Neural cell (in vitro differentiated cells): ENCODE measurements at regions not wholly inside any gene's neighbourhood (a gene's known extent, or its start where the extent isn't known, plus 50 kb on each side); places are given as distances from the start of the nearest gene placed in this dataset.

ENCODE experiments used
- EP300 ChIP-seq: fragments of 450-650 bp; conservative IDR thresholded peaks from 2 replicates; pipeline ENCODE4 v1.6.1; 2014; ENCODE audit warnings: antibody characterized with exemption, mild to moderate bottlenecking, moderate library complexity; ENCODE audit not compliant: poor library complexity, severe bottlenecking
- EZH2 ChIP-seq: fragments of 200-600, 300-800 bp; shearing (Covaris generic), sonication (generic); IDR thresholded peaks from 2 replicates; pipeline ENCODE4 v1.6.1; 2014; ENCODE audit warnings: antibody characterized with exemption, low read length, borderline replicate concordance, mild to moderate bottlenecking; ENCODE audit not compliant: insufficient read depth, poor library complexity, severe bottlenecking
- MXI1 ChIP-seq: fragments of 450-650 bp; conservative IDR thresholded peaks from 2 replicates; pipeline ENCODE4 v1.6.1; 2014; ENCODE audit warnings: antibody characterized with exemption, mild to moderate bottlenecking; ENCODE audit not compliant: poor library complexity, severe bottlenecking
- POLR2AphosphoS5 ChIP-seq: IDR thresholded peaks from 2 replicates; pipeline ENCODE4 v1.6.1; 2012
- RAD21 ChIP-seq: fragments of 450-650 bp; conservative IDR thresholded peaks from 2 replicates; pipeline ENCODE4 v1.6.1; 2014; ENCODE audit warnings: antibody characterized with exemption, mild to moderate bottlenecking, moderate library complexity
- TF ChIP-seq, protein P1 (sequence below): fragments of 450-650 bp; IDR thresholded peaks from 2 replicates; pipeline ENCODE4 v1.5.1; 2014; ENCODE audit warnings: antibody characterized with exemption, mild to moderate bottlenecking, moderate library complexity; ENCODE audit not compliant: poor library complexity, severe bottlenecking
- TF ChIP-seq, protein P2 (sequence below): IDR thresholded peaks from 2 replicates; pipeline ENCODE4 v1.6.1; 2012; ENCODE audit warnings: borderline replicate concordance

DNA sequence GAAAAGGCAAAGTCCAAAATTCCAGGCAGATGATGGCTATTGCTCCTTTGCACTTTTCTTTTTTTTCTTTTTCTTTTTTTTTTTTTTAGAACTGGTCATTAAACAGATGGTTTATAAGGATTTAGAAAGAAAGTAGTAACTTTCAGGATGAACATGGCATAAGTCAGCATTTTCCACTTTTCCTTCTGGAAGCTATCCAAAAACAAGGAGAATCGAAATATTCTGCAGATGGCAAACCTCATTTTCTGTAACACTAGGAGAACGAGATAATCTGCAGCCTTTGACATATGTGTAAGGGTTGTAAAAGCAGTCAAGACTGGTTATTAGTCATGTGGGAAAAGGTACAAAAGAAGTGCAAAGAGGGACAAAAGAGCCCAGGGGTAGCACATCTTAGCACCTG, 69.1 kb upstream of the PUM3 start:
- TF ChIP-seq, protein P1, sequence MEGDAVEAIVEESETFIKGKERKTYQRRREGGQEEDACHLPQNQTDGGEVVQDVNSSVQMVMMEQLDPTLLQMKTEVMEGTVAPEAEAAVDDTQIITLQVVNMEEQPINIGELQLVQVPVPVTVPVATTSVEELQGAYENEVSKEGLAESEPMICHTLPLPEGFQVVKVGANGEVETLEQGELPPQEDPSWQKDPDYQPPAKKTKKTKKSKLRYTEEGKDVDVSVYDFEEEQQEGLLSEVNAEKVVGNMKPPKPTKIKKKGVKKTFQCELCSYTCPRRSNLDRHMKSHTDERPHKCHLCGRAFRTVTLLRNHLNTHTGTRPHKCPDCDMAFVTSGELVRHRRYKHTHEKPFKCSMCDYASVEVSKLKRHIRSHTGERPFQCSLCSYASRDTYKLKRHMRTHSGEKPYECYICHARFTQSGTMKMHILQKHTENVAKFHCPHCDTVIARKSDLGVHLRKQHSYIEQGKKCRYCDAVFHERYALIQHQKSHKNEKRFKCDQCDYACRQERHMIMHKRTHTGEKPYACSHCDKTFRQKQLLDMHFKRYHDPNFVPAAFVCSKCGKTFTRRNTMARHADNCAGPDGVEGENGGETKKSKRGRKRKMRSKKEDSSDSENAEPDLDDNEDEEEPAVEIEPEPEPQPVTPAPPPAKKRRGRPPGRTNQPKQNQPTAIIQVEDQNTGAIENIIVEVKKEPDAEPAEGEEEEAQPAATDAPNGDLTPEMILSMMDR = no peak
- TF ChIP-seq EZH2 (no peak), POLR2AphosphoS5 (no peak), MXI1 (no peak), RAD21 (no peak), EP300 (no peak)
- TF ChIP-seq, protein P2, sequence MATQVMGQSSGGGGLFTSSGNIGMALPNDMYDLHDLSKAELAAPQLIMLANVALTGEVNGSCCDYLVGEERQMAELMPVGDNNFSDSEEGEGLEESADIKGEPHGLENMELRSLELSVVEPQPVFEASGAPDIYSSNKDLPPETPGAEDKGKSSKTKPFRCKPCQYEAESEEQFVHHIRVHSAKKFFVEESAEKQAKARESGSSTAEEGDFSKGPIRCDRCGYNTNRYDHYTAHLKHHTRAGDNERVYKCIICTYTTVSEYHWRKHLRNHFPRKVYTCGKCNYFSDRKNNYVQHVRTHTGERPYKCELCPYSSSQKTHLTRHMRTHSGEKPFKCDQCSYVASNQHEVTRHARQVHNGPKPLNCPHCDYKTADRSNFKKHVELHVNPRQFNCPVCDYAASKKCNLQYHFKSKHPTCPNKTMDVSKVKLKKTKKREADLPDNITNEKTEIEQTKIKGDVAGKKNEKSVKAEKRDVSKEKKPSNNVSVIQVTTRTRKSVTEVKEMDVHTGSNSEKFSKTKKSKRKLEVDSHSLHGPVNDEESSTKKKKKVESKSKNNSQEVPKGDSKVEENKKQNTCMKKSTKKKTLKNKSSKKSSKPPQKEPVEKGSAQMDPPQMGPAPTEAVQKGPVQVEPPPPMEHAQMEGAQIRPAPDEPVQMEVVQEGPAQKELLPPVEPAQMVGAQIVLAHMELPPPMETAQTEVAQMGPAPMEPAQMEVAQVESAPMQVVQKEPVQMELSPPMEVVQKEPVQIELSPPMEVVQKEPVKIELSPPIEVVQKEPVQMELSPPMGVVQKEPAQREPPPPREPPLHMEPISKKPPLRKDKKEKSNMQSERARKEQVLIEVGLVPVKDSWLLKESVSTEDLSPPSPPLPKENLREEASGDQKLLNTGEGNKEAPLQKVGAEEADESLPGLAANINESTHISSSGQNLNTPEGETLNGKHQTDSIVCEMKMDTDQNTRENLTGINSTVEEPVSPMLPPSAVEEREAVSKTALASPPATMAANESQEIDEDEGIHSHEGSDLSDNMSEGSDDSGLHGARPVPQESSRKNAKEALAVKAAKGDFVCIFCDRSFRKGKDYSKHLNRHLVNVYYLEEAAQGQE = no peak
